NCI-H226 (cell line): ENCODE measurements at regions not wholly inside any gene's neighbourhood (a gene's known extent, or its start where the extent isn't known, plus 50 kb on each side); places are given as distances from the start of the nearest gene placed in this dataset.
A peak's percentile ranks its signal among the peaks of the same experiment; 100 is the strongest.

ENCODE experiments used
- DNase-seq: peaks from one replicate; pipeline ENCODE4 v3.0.0-alpha.2; 2015

- no peak for DNase-seq
These were observed 54.2 kb downstream of the FOXI1 start for GRCh38 chr5:170159947-170160346.

GRCh38 chr5:170161069-170161468 is 55.4 kb downstream of the FOXI1 start:
- no peak for DNase-seq

GRCh38 chr5:170162631-170163321 is 57.1 kb downstream of the FOXI1 start:
- DNase-seq = no peak

- DNase-seq = no peak
These were observed 58.4 kb downstream of the FOXI1 start for GRCh38 chr5:170164087-170164486.

- no peak for DNase-seq
These were observed 59.2 kb downstream of the FOXI1 start for GRCh38 chr5:170164921-170165320.

GRCh38 chr5:170166101-170166500 is 60.4 kb downstream of the FOXI1 start:
- no peak for DNase-seq

GRCh38 chr5:170168002-170168401 is 62.3 kb downstream of the FOXI1 start:
- DNase-seq = no peak

- DNase-seq = no peak
These were observed 63.1 kb downstream of the FOXI1 start for GRCh38 chr5:170168797-170169196.

GRCh38 chr5:170169996-170170395 is 62.8 kb upstream of the C5orf58 start:
- DNase-seq = no peak

GRCh38 chr5:170171811-170172210 is 61.0 kb upstream of the C5orf58 start:
- DNase-seq = no peak

GRCh38 chr5:170173227-170173626 is 59.6 kb upstream of the C5orf58 start:
- DNase-seq = peak; percentile 47

GRCh38 chr5:170173647-170174046 is 59.1 kb upstream of the C5orf58 start:
- DNase-seq = no peak

GRCh38 chr5:170176916-170177315 is 55.9 kb upstream of the C5orf58 start:
- no peak for DNase-seq

GRCh38 chr5:170178814-170179213 is 54.0 kb upstream of the C5orf58 start:
- DNase-seq = no peak

GRCh38 chr5:170179626-170180025 is 53.2 kb upstream of the C5orf58 start:
- no peak for DNase-seq

- DNase-seq = no peak
These were observed 50.9 kb upstream of the C5orf58 start for GRCh38 chr5:170181902-170182301.

GRCh38 chr5:170182491-170182890 is 50.3 kb upstream of the C5orf58 start:
- no peak for DNase-seq
